NCI-H82 (cell line): ENCODE measurements at regions not wholly inside any gene's neighbourhood (a gene's known extent, or its start where the extent isn't known, plus 50 kb on each side); places are given as distances from the start of the nearest gene placed in this dataset.
A peak's percentile ranks its signal among the peaks of the same experiment; 100 is the strongest.

Experiments used
- DNase-seq: peaks from one replicate; lab custom pipeline; 2025; lab: John Stamatoyannopoulos, UW

DNA sequence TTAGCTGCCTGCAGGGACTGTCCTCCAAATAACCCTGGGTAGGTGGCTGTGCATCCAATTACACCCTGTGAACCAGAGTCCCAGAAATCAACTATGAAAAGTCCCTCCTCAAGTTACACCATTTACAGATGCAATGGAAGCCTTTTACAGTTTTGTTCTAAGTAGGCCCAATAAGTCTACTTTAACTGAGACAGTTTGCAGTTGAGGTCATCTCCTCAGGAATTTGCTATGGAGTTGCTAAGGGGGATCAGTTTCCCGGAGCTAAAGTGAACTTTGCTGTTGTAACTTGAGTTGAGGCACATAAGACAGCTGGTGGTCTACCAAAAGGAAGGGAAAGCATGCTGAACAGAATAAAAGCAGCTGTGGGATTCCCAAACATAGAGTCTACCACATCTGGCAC is 121.6 kb upstream of the STK26 start:
- DNase-seq: no peak

DNA sequence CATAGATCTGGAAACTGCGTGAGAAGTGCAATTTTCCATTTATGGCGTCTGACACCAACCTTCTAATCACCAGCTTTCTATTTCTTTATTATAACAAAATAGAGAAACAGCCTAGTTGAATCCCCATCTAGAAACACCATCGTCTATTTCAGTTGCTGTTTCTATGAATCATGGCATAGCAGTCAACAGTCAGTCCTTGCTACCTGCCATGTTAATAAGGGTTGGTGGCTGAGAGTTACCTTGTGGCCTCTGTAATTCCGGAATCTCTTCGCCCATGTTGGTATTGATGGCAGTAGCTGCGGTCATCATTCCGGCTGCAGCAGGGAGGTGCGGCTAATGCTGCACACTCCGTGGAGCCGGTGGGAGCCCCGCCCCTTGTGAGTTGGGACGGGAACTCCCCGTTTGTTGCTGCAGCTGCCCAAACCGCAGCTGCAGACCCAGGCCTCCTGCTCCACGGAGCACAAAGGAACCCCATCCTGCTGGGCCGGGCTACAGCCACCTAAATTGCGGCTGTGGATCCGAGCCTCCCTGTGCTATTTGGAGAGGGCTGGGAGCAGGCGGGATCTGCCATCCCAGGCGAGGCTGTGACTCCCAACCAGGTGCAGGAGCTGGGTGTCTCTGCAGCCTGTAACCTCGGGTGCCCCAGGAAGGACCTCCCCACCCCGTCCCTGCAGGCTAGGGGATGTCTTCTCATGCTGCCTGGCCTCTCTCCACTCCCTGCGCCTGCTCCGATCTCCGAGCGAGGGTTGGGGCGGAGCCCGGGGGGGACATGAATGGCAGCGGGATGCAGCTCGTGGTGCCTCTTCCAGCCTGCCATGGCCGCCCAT is 115.4 kb upstream of the STK26 start:
- peak; percentile 16 for DNase-seq

DNA sequence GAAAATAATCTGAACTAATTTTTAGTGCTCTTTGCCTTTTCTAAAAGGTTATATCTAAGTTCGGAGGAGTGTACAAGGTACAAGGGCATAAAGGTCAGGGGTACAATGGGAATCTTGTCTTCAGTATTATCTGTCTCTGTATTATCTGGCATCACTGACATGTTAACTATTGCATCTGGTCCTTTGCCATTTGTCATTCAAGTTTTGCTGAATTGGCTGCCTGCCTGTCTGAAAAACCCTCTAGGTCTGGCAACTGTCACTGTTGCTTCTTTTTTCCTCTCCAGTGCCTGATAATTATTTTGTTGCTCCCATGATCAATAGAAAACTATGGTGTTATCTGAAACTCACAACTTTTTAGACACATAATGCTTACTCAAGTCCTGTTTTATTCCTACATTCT is 112.5 kb upstream of the STK26 start:
- no peak for DNase-seq

- DNase-seq: no peak
These were observed 107.6 kb upstream of the STK26 start for GRCh38 chrX:131915488-131915887.

DNA sequence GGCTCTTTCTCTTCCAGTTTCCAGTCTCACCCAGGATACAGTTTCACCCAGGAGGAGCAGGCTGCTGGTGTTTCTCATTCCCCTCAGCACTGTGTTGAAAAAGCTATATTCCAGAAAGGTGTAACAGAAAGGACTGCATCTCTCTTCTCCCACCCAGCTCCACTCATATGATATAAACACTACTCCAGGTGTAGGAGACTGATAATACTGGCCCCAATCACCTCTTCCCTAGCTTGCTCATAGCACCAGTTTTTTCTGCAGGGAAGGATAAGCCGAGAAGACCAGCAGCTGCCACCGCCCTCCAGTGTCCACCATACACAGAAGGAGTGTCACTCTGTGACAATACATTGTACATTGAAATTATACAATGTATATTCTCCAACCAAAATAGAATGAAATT is 105.5 kb upstream of the STK26 start:
- DNase-seq: no peak

DNA sequence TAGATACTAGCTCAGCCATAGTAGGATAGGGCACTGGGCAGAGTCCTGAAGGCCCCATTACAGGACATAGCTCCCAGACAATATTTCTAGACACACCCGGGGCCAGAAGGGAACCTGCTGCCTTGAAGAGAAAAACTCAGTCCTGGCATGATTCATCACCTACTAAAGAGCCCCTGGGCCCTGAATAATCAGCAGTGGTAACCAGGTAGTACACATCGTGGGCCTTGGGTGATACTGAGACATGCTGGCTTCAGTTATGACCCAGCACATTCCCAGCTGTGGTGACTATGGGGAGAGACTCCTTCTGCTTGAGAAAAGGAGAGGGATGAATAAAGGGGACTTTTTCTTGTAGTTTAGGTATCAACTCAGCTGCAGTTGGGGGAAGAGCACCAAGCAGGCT is 104.3 kb upstream of the STK26 start:
- DNase-seq: no peak

DNA sequence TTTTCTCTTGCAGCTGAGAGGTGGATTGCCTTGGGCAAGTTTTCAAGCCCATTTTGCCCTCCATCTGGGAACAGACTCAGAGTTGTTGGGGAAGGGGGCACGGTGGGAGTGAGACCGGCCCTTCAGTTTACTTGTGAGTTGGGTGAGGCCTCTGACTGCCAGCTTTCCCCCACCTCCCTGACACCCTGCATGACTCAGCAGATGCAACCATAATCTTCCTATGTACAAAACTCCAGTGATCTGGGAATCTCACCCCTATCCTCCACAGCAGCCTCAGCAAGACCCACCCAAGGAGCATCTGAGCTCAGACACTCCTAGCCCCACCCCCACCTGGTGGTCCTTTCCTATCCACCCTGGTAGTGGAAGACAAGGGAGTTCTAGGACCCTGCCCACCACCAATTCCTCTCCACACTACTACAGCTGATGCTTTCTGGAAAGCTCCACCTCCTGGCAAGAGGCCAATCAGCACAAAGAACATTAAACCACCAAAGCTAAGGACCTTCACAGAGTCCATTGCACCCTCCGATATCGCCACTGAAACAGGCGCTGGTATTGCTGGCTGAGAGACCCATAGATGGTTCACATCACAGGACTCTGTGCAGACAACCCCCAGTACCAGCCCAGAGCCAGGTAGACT is 99.4 kb upstream of the STK26 start:
- DNase-seq: no peak

DNA sequence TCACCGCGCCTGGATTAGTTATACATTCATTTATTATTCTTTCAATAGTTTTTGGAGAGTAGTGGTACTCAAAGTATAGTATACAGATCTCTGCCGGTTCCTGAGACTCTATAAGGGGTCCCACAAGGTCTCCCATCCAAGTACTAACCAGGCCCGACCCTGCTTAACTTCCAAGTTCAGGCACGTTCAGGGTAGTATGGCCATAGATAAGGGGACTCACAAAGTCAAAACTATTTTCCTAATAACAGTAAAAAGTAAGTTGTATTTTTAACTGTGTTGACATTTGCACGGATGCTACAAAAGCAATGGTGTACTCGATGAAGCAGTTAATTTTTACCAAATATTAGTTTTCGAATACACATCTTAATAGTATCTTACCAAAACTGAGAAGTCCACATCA is 84.4 kb upstream of the STK26 start:
- DNase-seq: no peak

DNA sequence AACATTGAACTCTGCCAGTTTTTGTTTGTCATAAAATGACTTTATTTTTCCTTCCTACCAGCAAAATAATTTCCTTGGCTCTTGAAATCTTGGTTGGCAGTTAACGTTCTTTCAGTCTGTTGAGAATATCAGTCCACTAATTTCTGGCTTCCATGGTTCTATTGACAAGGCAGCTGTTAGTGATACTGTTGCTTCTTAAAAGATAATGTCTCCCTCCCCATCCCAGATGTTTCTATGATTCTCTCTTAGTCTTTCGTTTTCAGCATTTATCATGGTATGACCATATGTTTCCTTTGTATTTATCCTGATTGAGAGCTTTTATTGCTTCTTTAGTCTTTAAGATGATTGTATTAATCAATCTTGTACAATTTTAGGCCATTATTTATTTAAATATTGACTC is 81.1 kb upstream of the STK26 start:
- DNase-seq: no peak

DNA sequence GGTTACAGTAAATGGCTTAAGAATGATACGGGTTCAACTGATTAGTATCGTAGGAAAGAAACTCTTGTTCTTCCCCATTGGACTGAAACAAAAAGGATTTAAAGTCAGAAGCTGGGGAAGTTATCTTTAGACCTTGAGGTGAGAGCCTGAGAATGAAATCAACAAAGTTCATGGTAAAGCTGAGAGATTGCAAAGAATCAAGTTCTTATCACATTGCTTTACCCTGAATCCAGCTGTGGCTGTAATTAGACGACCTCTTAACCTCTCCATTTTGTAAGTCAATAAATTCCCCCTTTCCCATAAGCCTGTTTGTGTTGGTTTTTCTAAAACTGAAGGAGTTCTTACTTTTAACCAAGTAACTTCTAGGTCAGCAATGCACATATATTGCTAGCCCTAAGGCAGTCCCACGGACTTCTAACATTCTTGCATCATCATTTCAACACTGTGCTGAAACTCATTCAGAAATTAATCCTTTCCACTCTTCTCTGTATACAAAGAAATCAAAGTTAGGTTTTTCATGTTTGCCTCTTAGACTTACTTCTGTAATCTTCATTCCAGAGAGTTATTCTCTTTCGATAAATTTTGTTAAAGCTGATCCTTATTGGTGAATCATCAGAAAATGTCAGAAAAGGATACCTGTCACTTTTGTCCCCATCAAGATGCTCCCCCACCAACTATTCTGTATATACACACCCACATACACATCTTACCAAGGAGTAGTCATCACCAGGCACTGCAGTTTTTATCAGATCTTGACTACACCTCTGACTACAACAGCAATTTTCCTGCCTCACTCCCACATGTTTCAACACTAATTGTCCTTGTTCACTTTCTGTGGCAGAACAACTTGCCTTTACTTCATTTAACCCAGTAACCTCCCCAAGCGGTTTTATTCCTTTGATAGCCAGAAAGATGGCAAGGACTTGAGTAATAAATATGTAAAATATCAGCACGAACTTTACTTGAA is 77.9 kb upstream of the STK26 start:
- DNase-seq: no peak

DNA sequence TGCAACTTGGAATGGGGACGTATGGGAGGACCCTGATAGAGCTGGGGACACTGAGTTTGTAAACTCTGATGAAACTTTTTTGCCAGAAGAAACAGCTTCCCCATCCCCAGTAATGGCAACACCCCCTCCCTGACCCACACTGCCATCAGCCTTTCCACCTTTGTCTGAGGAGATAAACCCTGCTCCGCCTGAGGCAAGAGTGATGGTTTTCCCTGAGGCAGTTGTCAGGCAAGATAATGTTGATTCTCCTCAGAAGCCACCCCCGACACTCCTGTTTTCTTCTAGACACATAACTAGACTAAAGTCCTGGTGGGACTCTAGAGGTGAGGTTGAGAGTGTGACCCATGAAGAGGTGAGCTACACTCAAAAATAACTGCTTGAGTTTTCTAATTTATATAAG is 71.9 kb upstream of the STK26 start:
- DNase-seq: no peak

DNA sequence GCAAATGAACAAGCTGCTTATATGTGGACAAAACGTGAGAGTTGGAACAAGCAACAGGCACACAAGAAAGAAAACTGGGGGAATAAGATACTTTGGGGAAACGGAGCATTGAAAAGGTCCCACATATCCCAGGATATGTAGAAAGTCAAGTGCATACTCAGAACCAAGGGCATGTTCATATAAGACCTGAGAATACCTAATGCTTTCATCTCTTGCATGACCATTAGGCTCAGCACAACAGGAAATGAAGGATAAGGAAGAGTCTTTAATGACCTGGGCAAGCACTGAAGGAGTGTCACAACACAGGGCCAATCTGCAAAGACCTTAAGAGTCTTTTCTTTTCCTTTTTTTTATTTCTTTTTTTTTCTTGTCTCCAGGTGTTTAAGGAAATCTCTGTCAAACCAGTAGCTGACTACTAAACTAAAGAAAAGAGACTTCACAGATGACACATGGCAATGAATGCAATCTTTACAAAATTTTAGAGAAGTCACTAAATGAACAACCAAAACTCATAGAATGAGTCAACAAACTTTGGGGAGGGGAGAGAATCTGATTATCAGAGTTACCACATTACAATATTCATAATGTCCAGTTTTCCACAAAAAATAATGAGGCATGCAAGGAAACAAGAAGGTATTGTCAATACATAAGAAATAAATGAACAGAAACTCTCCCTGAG is 67.9 kb upstream of the STK26 start:
- DNase-seq: no peak

GRCh38 chrX:131958724-131959123 is 64.4 kb upstream of the STK26 start:
- DNase-seq: no peak

- DNase-seq: no peak
These were observed 52.8 kb upstream of the STK26 start for GRCh38 chrX:131970347-131970746.
